WERI-Rb-1 (cell line): ENCODE measurements at regions not wholly inside any gene's neighbourhood (a gene's known extent, or its start where the extent isn't known, plus 50 kb on each side); places are given as distances from the start of the nearest gene placed in this dataset.

Experiments
- DNase-seq: peaks from one replicate; pipeline ENCODE4 v3.0.0-alpha.2; 2020
- H3K27ac ChIP-seq: fragments of 250-450 bp; sonication (Bioruptor Pico); 2 replicates; pipeline ENCODE4 v1.5.1; 2020; ENCODE audit warnings: mild to moderate bottlenecking, moderate library complexity
- H3K27me3 ChIP-seq: fragments of 250-450 bp; sonication (Bioruptor Pico); 2 replicates; pipeline ENCODE4 v1.5.1; 2021; ENCODE audit warnings: mild to moderate bottlenecking, low read depth, moderate library complexity; ENCODE audit not compliant: insufficient read depth, severe bottlenecking
- H3K36me3 ChIP-seq: fragments of 250-450 bp; sonication (Bioruptor Pico); 2 replicates; pipeline ENCODE4 v1.5.1; 2020; ENCODE audit warnings: mild to moderate bottlenecking, moderate library complexity
- H3K4me3 ChIP-seq: 2 replicates; pipeline ENCODE4 v1.5.1; 2011; ENCODE audit warnings: low read depth, mild to moderate bottlenecking, control low read depth, low read length
- H3K9me3 ChIP-seq: fragments of 250-450 bp; sonication (Bioruptor Pico); 2 replicates; pipeline ENCODE4 v1.5.1; 2021; ENCODE audit warnings: mild to moderate bottlenecking, moderate library complexity; ENCODE audit not compliant: severe bottlenecking
- TF ChIP-seq, protein P1 (sequence below): IDR thresholded peaks from 2 replicates; pipeline ENCODE4 v1.5.1; 2011; ENCODE audit warnings: low read depth, mild to moderate bottlenecking, control low read depth, inconsistent platforms, low read length

DNA sequence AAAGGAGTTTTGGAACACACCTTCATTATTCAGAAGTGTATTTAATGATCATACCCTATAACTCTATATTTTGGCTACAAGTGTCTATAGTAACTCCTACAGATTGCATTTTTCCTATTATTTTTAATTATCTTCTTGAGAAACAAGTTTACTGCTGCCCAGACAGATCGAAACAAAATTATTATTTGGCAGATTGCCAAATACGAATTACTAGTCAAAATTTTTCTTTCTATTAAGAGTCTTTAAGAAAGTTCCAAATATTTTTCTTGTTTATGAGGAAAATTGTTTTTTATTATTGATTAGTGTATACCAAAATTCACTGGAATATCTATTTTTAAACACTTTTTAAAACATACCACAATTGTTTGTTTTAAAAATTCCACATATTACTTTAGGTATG, 821.9 kb upstream of the SLC35B3 start:
- TF ChIP-seq, protein P1, sequence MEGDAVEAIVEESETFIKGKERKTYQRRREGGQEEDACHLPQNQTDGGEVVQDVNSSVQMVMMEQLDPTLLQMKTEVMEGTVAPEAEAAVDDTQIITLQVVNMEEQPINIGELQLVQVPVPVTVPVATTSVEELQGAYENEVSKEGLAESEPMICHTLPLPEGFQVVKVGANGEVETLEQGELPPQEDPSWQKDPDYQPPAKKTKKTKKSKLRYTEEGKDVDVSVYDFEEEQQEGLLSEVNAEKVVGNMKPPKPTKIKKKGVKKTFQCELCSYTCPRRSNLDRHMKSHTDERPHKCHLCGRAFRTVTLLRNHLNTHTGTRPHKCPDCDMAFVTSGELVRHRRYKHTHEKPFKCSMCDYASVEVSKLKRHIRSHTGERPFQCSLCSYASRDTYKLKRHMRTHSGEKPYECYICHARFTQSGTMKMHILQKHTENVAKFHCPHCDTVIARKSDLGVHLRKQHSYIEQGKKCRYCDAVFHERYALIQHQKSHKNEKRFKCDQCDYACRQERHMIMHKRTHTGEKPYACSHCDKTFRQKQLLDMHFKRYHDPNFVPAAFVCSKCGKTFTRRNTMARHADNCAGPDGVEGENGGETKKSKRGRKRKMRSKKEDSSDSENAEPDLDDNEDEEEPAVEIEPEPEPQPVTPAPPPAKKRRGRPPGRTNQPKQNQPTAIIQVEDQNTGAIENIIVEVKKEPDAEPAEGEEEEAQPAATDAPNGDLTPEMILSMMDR: no peak
- no peaks in the 10 kb centered on the region for H3K36me3 ChIP-seq
- H3K27me3 ChIP-seq: no peaks in the 10 kb centered on the region
- no peak overlapping the region for H3K27ac ChIP-seq
- H3K9me3 ChIP-seq: peaks cover 10% of the 10 kb centered on the region
- no peak overlapping the region for H3K4me3 ChIP-seq
- DNase-seq: no peak

DNA sequence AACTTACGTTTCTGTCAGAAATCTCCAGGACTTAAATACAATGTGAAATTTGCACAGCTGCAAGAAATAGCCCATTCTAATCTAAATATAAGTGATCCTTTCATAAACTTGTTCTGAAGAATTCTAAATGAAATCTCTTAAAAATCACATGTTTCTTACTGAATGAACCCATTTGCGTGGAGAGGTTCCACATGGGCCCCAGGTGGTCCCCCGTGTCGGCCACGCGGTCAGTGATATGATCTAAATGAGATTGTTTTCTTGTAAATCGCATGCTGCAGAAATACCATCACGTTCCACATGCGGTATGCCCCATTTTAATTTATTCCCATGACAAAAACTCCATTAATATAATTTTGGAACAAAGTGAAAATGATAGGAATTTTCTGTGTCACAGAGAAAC, 818.9 kb upstream of the SLC35B3 start:
- TF ChIP-seq, protein P1: no peak
- H3K9me3 ChIP-seq: no peaks in the 10 kb centered on the region
- no peak overlapping the region for H3K4me3 ChIP-seq
- no peaks in the 10 kb centered on the region for H3K27me3 ChIP-seq
- H3K36me3 ChIP-seq: no peaks in the 10 kb centered on the region
- no peak for DNase-seq
- no peak overlapping the region for H3K27ac ChIP-seq

DNA sequence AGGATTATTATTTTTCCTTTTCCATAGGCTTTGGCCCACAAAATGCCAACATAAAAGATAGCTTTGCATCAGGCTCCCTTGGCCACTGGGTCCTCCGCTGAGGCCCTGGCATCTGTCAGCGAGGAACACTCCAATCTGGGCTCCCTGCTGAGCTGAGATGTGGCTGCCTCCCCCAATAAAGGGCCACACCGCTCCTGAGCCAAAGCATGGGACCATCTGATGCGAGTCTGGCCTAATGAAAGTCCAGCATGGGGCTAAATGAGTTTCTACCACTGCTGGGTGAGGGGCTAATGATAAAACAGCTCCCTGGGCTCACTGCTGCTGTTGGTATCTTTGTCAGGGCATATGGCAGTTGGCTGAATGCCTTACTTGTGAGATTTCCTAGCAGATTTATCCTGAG, 817.5 kb upstream of the SLC35B3 start:
- Histone ChIP-seq H3K36me3 (no peaks in the 10 kb centered on the region), H3K27me3 (no peaks in the 10 kb centered on the region), H3K9me3 (no peaks in the 10 kb centered on the region), H3K4me3 (no peak overlapping the region), H3K27ac (no peak overlapping the region)
- peak; percentile 56 for DNase-seq
- TF ChIP-seq, protein P1: no peak

DNA sequence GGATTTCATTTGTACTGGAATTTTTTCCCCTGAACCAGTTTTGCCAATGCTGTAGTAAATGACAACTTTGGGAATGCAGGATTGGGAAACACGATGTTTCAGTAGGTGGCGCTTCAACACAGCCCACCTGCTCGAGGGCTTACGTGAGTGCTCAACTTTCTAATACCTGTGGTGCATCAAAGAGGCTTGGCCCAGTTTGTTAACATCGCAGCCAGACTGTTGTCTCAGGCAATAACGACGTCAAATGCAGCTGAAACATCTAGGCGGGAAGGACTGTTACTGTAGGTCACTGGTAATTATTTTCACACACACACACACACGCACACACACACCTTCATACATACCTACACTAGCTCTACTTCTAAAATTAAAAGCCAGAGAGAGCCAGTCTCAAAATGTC, 815.5 kb upstream of the SLC35B3 start:
- Histone ChIP-seq H3K4me3 (no peak overlapping the region), H3K27ac (peak overlapping the region; percentile 30; the same call in 1 of the 2 replicates), H3K9me3 (no peaks in the 10 kb centered on the region), H3K36me3 (no peaks in the 10 kb centered on the region), H3K27me3 (no peaks in the 10 kb centered on the region)
- TF ChIP-seq, protein P1: peak; percentile 97
- peak; percentile 89 for DNase-seq

DNA sequence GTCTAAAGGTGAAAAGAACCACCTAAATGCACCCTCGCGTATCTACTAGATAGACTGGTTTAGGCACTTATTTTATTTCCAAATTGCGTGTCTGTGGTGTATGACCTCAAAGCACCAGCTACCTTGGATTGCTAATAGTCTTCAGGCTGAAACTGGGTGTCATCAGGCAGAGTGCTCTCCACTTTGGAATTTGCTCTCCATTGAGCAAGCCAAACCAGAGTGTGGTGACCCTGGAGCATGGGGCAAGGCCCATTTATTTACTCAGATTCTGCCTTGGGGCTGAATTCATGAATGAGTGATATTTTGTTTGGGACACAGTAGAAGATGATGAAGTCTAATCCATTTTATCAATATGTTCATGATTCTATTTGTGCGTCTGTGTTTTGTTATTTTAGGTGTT, 812.8 kb upstream of the SLC35B3 start:
- Histone ChIP-seq H3K9me3 (no peaks in the 10 kb centered on the region), H3K4me3 (no peak overlapping the region), H3K27me3 (no peaks in the 10 kb centered on the region), H3K36me3 (no peaks in the 10 kb centered on the region), H3K27ac (no peak overlapping the region)
- DNase-seq: no peak
- TF ChIP-seq, protein P1: no peak

DNA sequence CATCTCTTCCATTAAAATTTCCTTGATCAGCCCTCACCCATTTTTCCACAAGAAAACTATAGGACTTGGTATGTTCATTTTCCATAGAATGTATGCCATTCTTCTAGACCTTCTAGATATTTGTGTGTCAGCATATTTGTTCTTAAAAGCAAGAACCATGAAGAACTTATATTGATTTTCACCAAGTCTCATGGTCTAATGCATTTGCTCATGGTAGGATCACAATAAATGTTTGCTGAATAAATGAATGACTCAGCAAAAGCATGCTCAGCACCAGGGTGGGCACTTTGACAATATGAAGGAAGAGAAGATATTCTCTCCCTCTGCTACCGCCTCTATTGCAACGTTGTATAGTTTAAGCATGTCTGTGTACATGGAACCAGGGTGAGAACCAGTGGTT, 805.5 kb upstream of the SLC35B3 start:
- no peak overlapping the region for H3K27ac ChIP-seq
- H3K4me3 ChIP-seq: no peak overlapping the region
- TF ChIP-seq, protein P1: no peak
- no peaks in the 10 kb centered on the region for H3K36me3 ChIP-seq
- H3K27me3 ChIP-seq: no peaks in the 10 kb centered on the region
- no peaks in the 10 kb centered on the region for H3K9me3 ChIP-seq
- DNase-seq: no peak
